LNCAP (cell line): ENCODE measurements at regions not wholly inside any gene's neighbourhood (a gene's known extent, or its start where the extent isn't known, plus 50 kb on each side); places are given as distances from the start of the nearest gene placed in this dataset.

Source experiments
- CTCF ChIP-seq: fragments of 450-650 bp; IDR thresholded peaks from 2 replicates; pipeline ENCODE4 v1.5.1; 2017; ENCODE audit warnings: mild to moderate bottlenecking

GRCh38 chr6:12545619-12546409 is 170.8 kb upstream of the PHACTR1 start:
- no peak for TF ChIP-seq CTCF

GRCh38 chr6:12546410-12547002 is 170.1 kb upstream of the PHACTR1 start:
- no peak for TF ChIP-seq CTCF

- no peak for TF ChIP-seq CTCF
These were observed 168.0 kb upstream of the PHACTR1 start for GRCh38 chr6:12548526-12548925.

GRCh38 chr6:12555267-12555666 is 161.3 kb upstream of the PHACTR1 start:
- no peak for TF ChIP-seq CTCF

GRCh38 chr6:12555781-12556180 is 160.8 kb upstream of the PHACTR1 start:
- TF ChIP-seq CTCF: no peak

GRCh38 chr6:12557765-12558164 is 158.8 kb upstream of the PHACTR1 start:
- TF ChIP-seq CTCF: no peak

GRCh38 chr6:12560315-12560714 is 156.3 kb upstream of the PHACTR1 start:
- TF ChIP-seq CTCF: no peak
